ENCODE measurements at regions not wholly inside any gene's neighbourhood (a gene's known extent, or its start where the extent isn't known, plus 50 kb on each side); places are given as distances from the start of the nearest gene placed in this dataset.

DNA sequence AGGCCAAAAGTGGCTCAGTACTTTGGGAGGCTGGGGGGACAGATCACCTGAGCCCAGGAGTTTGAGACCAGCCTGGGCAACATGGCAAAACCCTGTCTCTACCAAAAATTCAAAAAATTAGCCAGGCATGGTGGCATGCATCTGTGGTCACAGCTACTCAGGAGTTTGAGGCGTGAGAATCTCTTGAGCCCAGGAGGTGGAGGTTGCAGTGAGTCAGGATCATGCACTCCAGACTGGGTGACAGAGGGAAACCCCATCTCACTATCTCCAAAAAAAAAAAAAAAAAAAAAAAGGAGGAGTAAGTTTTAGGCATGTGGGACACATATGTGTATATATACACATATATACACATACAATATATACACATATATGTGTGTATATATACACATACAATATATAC is 165.3 kb upstream of the DPYD start:
- TF ChIP-seq, protein P1, sequence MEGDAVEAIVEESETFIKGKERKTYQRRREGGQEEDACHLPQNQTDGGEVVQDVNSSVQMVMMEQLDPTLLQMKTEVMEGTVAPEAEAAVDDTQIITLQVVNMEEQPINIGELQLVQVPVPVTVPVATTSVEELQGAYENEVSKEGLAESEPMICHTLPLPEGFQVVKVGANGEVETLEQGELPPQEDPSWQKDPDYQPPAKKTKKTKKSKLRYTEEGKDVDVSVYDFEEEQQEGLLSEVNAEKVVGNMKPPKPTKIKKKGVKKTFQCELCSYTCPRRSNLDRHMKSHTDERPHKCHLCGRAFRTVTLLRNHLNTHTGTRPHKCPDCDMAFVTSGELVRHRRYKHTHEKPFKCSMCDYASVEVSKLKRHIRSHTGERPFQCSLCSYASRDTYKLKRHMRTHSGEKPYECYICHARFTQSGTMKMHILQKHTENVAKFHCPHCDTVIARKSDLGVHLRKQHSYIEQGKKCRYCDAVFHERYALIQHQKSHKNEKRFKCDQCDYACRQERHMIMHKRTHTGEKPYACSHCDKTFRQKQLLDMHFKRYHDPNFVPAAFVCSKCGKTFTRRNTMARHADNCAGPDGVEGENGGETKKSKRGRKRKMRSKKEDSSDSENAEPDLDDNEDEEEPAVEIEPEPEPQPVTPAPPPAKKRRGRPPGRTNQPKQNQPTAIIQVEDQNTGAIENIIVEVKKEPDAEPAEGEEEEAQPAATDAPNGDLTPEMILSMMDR (IDR thresholded peaks at IDR 0.05): no peak
- no peak for TF ChIP-seq POLR2A (IDR thresholded peaks at IDR 0.05)
